HCT116 (cell line): ENCODE measurements at regions not wholly inside any gene's neighbourhood (a gene's known extent, or its start where the extent isn't known, plus 50 kb on each side); places are given as distances from the start of the nearest gene placed in this dataset.

Experiments
- CBX3 ChIP-seq: IDR thresholded peaks from 2 replicates; pipeline ENCODE4 v1.6.1; 2012; ENCODE audit warnings: low read depth
- EZH2 ChIP-seq: fragments of 200-600 bp; sonication (generic); IDR thresholded peaks from 2 replicates; pipeline ENCODE4 v1.6.1; 2017; ENCODE audit warnings: antibody characterized with exemption, mixed run types
- POLR2A ChIP-seq: IDR thresholded peaks from 2 replicates; pipeline ENCODE4 v1.7.0; 2011; ENCODE audit warnings: borderline replicate concordance; ENCODE audit not compliant: insufficient read depth, insufficient read length; ENCODE audit errors: extremely low read depth
- POLR2AphosphoS5 ChIP-seq: IDR thresholded peaks from 2 replicates; pipeline ENCODE4 v1.6.1; 2011; ENCODE audit warnings: mild to moderate bottlenecking, low read depth, low read length, moderate library complexity
- RAD21 ChIP-seq: IDR thresholded peaks from 2 replicates; pipeline ENCODE4 v1.6.1; 2012; ENCODE audit warnings: low read depth, mild to moderate bottlenecking
- TF ChIP-seq, protein P1 (sequence below): IDR thresholded peaks from 2 replicates; pipeline ENCODE4 v1.6.1; 2012
- TF ChIP-seq, protein P2 (sequence below), 3 experiments: fragments of 200-600 bp in 1 of 3; sonication (generic) in 1 of 3; IDR thresholded peaks in 2 of 3; conservative IDR thresholded peaks in 1 of 3; 2 replicates each; pipeline ENCODE4 v1.5.1; 2012 to 2017; ENCODE audit warnings: low read depth in 2 of 3, low read length in 2 of 3, antibody characterized with exemption in 1 of 3, borderline replicate concordance in 1 of 3, control low read depth in 1 of 3, mild to moderate bottlenecking in 1 of 3, mixed read lengths in 1 of 3, mixed run types in 1 of 3, moderate library complexity in 1 of 3; ENCODE audit not compliant: insufficient read depth in 1 of 3
- TF ChIP-seq, protein P3 (sequence below): IDR thresholded peaks from 2 replicates; pipeline ENCODE4 v1.6.1; 2012

DNA sequence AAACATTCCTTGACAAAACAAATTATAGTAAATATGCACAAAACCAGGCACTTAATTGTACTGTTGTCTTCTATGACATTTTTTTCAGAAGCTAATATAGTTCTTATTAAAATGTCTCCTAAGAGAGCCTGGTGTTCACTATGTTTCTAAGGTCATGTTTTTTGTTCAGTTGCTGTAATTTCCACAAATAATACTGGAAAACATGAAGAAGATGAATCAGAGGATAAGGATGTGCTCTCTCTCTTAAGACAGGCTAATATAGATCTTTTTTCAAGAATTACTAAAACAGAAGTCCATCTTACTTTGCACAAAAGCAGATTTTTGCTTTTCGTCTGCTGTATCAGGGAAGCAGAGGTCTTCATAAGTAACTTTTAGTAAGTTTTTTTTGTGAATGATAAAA lies 823.0 kb upstream of the NECTIN3 start:
- TF ChIP-seq, protein P1, sequence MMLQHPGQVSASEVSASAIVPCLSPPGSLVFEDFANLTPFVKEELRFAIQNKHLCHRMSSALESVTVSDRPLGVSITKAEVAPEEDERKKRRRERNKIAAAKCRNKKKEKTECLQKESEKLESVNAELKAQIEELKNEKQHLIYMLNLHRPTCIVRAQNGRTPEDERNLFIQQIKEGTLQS: no peak
- TF ChIP-seq POLR2AphosphoS5 (no peak), EZH2 (no peak), POLR2A (no peak), RAD21 (no peak), CBX3 (no peak)
- TF ChIP-seq, protein P2, sequence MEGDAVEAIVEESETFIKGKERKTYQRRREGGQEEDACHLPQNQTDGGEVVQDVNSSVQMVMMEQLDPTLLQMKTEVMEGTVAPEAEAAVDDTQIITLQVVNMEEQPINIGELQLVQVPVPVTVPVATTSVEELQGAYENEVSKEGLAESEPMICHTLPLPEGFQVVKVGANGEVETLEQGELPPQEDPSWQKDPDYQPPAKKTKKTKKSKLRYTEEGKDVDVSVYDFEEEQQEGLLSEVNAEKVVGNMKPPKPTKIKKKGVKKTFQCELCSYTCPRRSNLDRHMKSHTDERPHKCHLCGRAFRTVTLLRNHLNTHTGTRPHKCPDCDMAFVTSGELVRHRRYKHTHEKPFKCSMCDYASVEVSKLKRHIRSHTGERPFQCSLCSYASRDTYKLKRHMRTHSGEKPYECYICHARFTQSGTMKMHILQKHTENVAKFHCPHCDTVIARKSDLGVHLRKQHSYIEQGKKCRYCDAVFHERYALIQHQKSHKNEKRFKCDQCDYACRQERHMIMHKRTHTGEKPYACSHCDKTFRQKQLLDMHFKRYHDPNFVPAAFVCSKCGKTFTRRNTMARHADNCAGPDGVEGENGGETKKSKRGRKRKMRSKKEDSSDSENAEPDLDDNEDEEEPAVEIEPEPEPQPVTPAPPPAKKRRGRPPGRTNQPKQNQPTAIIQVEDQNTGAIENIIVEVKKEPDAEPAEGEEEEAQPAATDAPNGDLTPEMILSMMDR (IDR thresholded peaks at IDR 0.05 in 2 of 3, conservative IDR thresholded peaks at IDR 0.05 in 1 of 3; ENCODE audit: borderline replicate concordance in 1 of 3, insufficient read depth in 1 of 3, low read depth in 2 of 3, low read length in 2 of 3): no peak
- TF ChIP-seq, protein P3, sequence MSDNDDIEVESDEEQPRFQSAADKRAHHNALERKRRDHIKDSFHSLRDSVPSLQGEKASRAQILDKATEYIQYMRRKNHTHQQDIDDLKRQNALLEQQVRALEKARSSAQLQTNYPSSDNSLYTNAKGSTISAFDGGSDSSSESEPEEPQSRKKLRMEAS: no peak
